ENCODE measurements at regions not wholly inside any gene's neighbourhood (a gene's known extent, or its start where the extent isn't known, plus 50 kb on each side); places are given as distances from the start of the nearest gene placed in this dataset.

GRCh38 chr10:61594430-61594829, 68.3 kb upstream of the CABCOCO1 start:
- TF ChIP-seq EP300 (IDR thresholded peaks at IDR 0.05) = no peak
- no peak for TF ChIP-seq CTCF (IDR thresholded peaks at IDR 0.05)
- TF ChIP-seq POLR2A (IDR thresholded peaks at IDR 0.05) = no peak
